ENCODE measurements at regions not wholly inside any gene's neighbourhood (a gene's known extent, or its start where the extent isn't known, plus 50 kb on each side); places are given as distances from the start of the nearest gene placed in this dataset.

- no peak for DNase-seq (ENCODE audit: low read depth in 3 of 3, low spot score in 2 of 3)
These were observed 77.2 kb upstream of the STK17B start for GRCh38 chr2:196248467-196249094.

GRCh38 chr2:196249171-196249570, 77.8 kb upstream of the STK17B start:
- no peak for DNase-seq (ENCODE audit: low read depth in 3 of 3, low spot score in 2 of 3)

- DNase-seq (ENCODE audit: low read depth in 3 of 3, low spot score in 2 of 3): no peak
These were observed 78.5 kb upstream of the STK17B start for GRCh38 chr2:196249860-196250259.

- no peak for DNase-seq (ENCODE audit: low read depth in 3 of 3, low spot score in 2 of 3)
These were observed 79.8 kb upstream of the STK17B start for GRCh38 chr2:196251132-196251531.

- no peak for DNase-seq (ENCODE audit: low read depth in 3 of 3, low spot score in 2 of 3)
These were observed 81.2 kb upstream of the STK17B start for GRCh38 chr2:196252408-196253115.

- DNase-seq (ENCODE audit: low read depth in 3 of 3, low spot score in 2 of 3): no peak
These were observed 81.7 kb upstream of the STK17B start for GRCh38 chr2:196253116-196253480.

GRCh38 chr2:196256585-196256984, 85.2 kb upstream of the STK17B start:
- DNase-seq (ENCODE audit: low read depth in 3 of 3, low spot score in 2 of 3): no peak

- no peak for DNase-seq (ENCODE audit: low read depth in 3 of 3, low spot score in 2 of 3)
These were observed 85.7 kb upstream of the STK17B start for GRCh38 chr2:196257086-196257485.

- no peak for DNase-seq (ENCODE audit: low read depth in 3 of 3, low spot score in 2 of 3)
These were observed 87.0 kb upstream of the STK17B start for GRCh38 chr2:196258407-196258806.

- DNase-seq (ENCODE audit: low read depth in 3 of 3, low spot score in 2 of 3): no peak
These were observed 88.4 kb upstream of the STK17B start for GRCh38 chr2:196259507-196260481.

- no peak for DNase-seq (ENCODE audit: low read depth in 3 of 3, low spot score in 2 of 3)
These were observed 89.2 kb upstream of the STK17B start for GRCh38 chr2:196260546-196260945.

- no peak for DNase-seq (ENCODE audit: low read depth in 3 of 3, low spot score in 2 of 3)
These were observed 91.2 kb upstream of the STK17B start for GRCh38 chr2:196262606-196263005.

GRCh38 chr2:196263181-196263747, 91.9 kb upstream of the STK17B start:
- DNase-seq (ENCODE audit: low read depth in 3 of 3, low spot score in 2 of 3): no peak

GRCh38 chr2:196266351-196266750, 95.0 kb upstream of the STK17B start:
- DNase-seq (ENCODE audit: low read depth in 3 of 3, low spot score in 2 of 3): no peak

GRCh38 chr2:196266855-196267254, 95.5 kb upstream of the STK17B start:
- no peak for DNase-seq (ENCODE audit: low read depth in 3 of 3, low spot score in 2 of 3)

- no peak for DNase-seq (ENCODE audit: low read depth in 3 of 3, low spot score in 2 of 3)
These were observed 96.6 kb upstream of the STK17B start for GRCh38 chr2:196268025-196268424.

- DNase-seq (ENCODE audit: low read depth in 3 of 3, low spot score in 2 of 3): no peak
These were observed 97.4 kb upstream of the STK17B start for GRCh38 chr2:196268538-196269338.

GRCh38 chr2:196271795-196272194, 100.4 kb upstream of the STK17B start:
- DNase-seq (ENCODE audit: low read depth in 3 of 3, low spot score in 2 of 3): no peak

- no peak for DNase-seq (ENCODE audit: low read depth in 3 of 3, low spot score in 2 of 3)
These were observed 103.0 kb upstream of the STK17B start for GRCh38 chr2:196274387-196274809.

GRCh38 chr2:196275646-196276352, 104.4 kb upstream of the STK17B start:
- DNase-seq (ENCODE audit: low read depth in 3 of 3, low spot score in 2 of 3): no peak
